Prostate gland (tissue), 2 donors: ENCODE measurements at regions not wholly inside any gene's neighbourhood (a gene's known extent, or its start where the extent isn't known, plus 50 kb on each side); places are given as distances from the start of the nearest gene placed in this dataset.

Experiments
- DNase-seq: peaks from one replicate; pipeline ENCODE4 v3.0.0-alpha.2; 2019; ENCODE audit warnings: low spot score
- H3K27ac ChIP-seq, 2 donors: fragments of 200-600 bp; sonication (generic); 2 replicates each; pipeline ENCODE4 v1.5.1; 2017 to 2019
- H3K27me3 ChIP-seq: fragments of 200-600 bp; sonication (generic); replicated peaks from 2 replicates; pipeline ENCODE4 v1.5.1; 2019; ENCODE audit not compliant: insufficient read depth
- H3K36me3 ChIP-seq, 2 donors: fragments of 200-600 bp; sonication (generic); 1 replicate in 1 of 2; 2 replicates in 1 of 2; pipeline versions ENCODE4 v1.5.1 to v1.8.1; 2017 to 2019
- H3K4me1 ChIP-seq: fragments of 200-600 bp; sonication (generic); replicated peaks from 2 replicates; pipeline ENCODE4 v1.5.1; 2019
- H3K4me3 ChIP-seq, 2 donors: fragments of 200-600 bp; sonication (generic); 2 replicates each; pipeline ENCODE4 v1.5.1; 2017 to 2019
- H3K9me3 ChIP-seq: fragments of 200-600 bp; sonication (generic); 2 replicates; pipeline ENCODE4 v1.5.1; 2017
- POLR2A ChIP-seq: fragments of 450-650 bp; IDR thresholded peaks from one replicate; pipeline ENCODE4 v1.6.1; 2016; ENCODE audit warnings: antibody characterized with exemption, mild to moderate bottlenecking
- POLR2AphosphoS5 ChIP-seq: sonication (generic); formaldehyde crosslinking; IDR thresholded peaks from one replicate; pipeline ENCODE4 v1.6.1; 2017; ENCODE audit warnings: antibody characterized with exemption
- WGBS: methylation state at CpG from one replicate; pipeline ENCODE4 v1.1.5; 2018; 5-methylcytosine and 5-hydroxymethylcytosine counted together
- intact Hi-C: fragments of 100-400 bp; cut with DNase I; formaldehyde crosslinking; loops from one replicate; pipeline ENCODE4 v1.14.2; 2022
- TF ChIP-seq, protein P1 (sequence below), 4 experiments: fragments of 200-600 bp in 2 of 4; fragments of 450-650 bp in 2 of 4; sonication (generic) in 2 of 4; IDR thresholded peaks; 1 replicate in 3 of 4; 2 replicates in 1 of 4; pipeline ENCODE4 v1.5.1; 2016 to 2019; ENCODE audit warnings: antibody characterized with exemption in 4 of 4, mild to moderate bottlenecking in 2 of 4, moderate library complexity in 2 of 4

- Histone ChIP-seq H3K27ac (no peak overlapping the region), H3K9me3 (no peaks in the 10 kb centered on the region), H3K27me3 (peaks cover 2% of the 10 kb centered on the region), H3K36me3 (no peaks in the 10 kb centered on the region), H3K4me1 (no peaks in the 10 kb centered on the region), H3K4me3 (no peak overlapping the region)
- TF ChIP-seq, protein P1, sequence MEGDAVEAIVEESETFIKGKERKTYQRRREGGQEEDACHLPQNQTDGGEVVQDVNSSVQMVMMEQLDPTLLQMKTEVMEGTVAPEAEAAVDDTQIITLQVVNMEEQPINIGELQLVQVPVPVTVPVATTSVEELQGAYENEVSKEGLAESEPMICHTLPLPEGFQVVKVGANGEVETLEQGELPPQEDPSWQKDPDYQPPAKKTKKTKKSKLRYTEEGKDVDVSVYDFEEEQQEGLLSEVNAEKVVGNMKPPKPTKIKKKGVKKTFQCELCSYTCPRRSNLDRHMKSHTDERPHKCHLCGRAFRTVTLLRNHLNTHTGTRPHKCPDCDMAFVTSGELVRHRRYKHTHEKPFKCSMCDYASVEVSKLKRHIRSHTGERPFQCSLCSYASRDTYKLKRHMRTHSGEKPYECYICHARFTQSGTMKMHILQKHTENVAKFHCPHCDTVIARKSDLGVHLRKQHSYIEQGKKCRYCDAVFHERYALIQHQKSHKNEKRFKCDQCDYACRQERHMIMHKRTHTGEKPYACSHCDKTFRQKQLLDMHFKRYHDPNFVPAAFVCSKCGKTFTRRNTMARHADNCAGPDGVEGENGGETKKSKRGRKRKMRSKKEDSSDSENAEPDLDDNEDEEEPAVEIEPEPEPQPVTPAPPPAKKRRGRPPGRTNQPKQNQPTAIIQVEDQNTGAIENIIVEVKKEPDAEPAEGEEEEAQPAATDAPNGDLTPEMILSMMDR (IDR thresholded peaks at IDR 0.05) = no peak
- TF ChIP-seq POLR2A (no peak), POLR2AphosphoS5 (no peak)
- DNase-seq = no peak
- WGBS = 82% methylated on average over 16 of the region's 16 CpGs
- intact Hi-C loops = no loop called here
Observed at GRCh38 chr18:77876319-77876865, 626.7 kb downstream of the GALR1 start.

- 87% methylated on average over 16 of the region's 16 CpGs for WGBS
- intact Hi-C loops = no loop called here
Observed at GRCh38 chr18:77879829-77880228, 630.2 kb downstream of the GALR1 start.

GRCh38 chr18:77884454-77884853 is 634.8 kb downstream of the GALR1 start:
- Histone ChIP-seq H3K27ac (no peak overlapping the region), H3K4me1 (no peaks in the 10 kb centered on the region), H3K27me3 (no peaks in the 10 kb centered on the region), H3K9me3 (no peaks in the 10 kb centered on the region), H3K36me3 (no peaks in the 10 kb centered on the region), H3K4me3 (no peak overlapping the region)
- intact Hi-C loops = no loop called here
- TF ChIP-seq POLR2AphosphoS5 (no peak), POLR2A (no peak)
- TF ChIP-seq, protein P1 (IDR thresholded peaks at IDR 0.05) = no peak
- no peak for DNase-seq
- 90% methylated on average over 5 of the region's 5 CpGs for WGBS

More at GRCh38 chr18:77879829-77880228, 630.2 kb downstream of the GALR1 start:
- no peak overlapping the region for H3K27ac ChIP-seq
- H3K27me3 ChIP-seq = no peaks in the 10 kb centered on the region
- TF ChIP-seq POLR2A = no peak
- TF ChIP-seq, protein P1 (IDR thresholded peaks at IDR 0.05) = no peak
- no peak for TF ChIP-seq POLR2AphosphoS5
- H3K36me3 ChIP-seq = no peaks in the 10 kb centered on the region
- no peak for DNase-seq
- H3K9me3 ChIP-seq = no peaks in the 10 kb centered on the region
- no peak overlapping the region for H3K4me3 ChIP-seq
- H3K4me1 ChIP-seq = no peaks in the 10 kb centered on the region

DNA sequence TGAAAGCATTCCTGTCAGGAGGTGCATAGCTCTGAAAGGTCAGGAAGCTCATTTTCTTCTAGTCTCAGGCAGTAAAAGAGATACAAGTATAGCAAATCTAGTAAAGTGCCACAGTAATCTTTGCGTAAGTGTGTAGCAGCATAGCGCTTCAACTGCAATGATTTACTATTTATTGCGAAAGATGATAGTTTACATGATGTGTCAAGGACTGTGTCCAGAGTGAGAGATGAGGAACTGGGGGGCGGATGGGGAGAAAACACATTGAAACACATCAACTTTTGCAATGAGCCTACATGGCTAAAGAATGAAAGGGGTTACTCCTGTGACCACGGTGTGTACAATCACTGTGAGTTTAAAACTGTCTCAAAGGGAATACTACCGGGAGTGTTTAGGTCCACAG is 644.4 kb downstream of the GALR1 start:
- no peaks in the 10 kb centered on the region for H3K27me3 ChIP-seq
- no peak overlapping the region for H3K4me3 ChIP-seq
- DNase-seq = no peak
- no peaks in the 10 kb centered on the region for H3K4me1 ChIP-seq
- 44% methylated on average over 6 of the region's 6 CpGs for WGBS
- TF ChIP-seq, protein P1 (IDR thresholded peaks at IDR 0.05) = no peak
- no peak for TF ChIP-seq POLR2AphosphoS5
- no peak for TF ChIP-seq POLR2A
- intact Hi-C loops = no loop called here
- H3K36me3 ChIP-seq = no peaks in the 10 kb centered on the region
- no peaks in the 10 kb centered on the region for H3K9me3 ChIP-seq
- no peak overlapping the region for H3K27ac ChIP-seq

- Histone ChIP-seq H3K4me3 (no peak overlapping the region), H3K27me3 (no peaks in the 10 kb centered on the region), H3K9me3 (no peaks in the 10 kb centered on the region), H3K27ac (no peak overlapping the region), H3K36me3 (no peaks in the 10 kb centered on the region), H3K4me1 (no peaks in the 10 kb centered on the region)
- intact Hi-C loops = no loop called here
- DNase-seq = no peak
- TF ChIP-seq POLR2A = no peak
- TF ChIP-seq, protein P1 (IDR thresholded peaks at IDR 0.05) = no peak
- no peak for TF ChIP-seq POLR2AphosphoS5
- WGBS = 85% methylated on average over 6 of the region's 6 CpGs
Observed at GRCh38 chr18:77895250-77895649, 645.6 kb downstream of the GALR1 start.
